CD4-positive, alpha-beta T cell treated with Interleukin-6 at 100 ng/mL for 8 hours (primary cell): ENCODE measurements at regions not wholly inside any gene's neighbourhood (a gene's known extent, or its start where the extent isn't known, plus 50 kb on each side); places are given as distances from the start of the nearest gene placed in this dataset.

Source experiments
- DNase-seq: peaks from one replicate; pipeline ENCODE4 v3.0.0-alpha.2; 2020; ENCODE audit warnings: mixed read lengths, low spot score

GRCh38 chr1:5005171-5005570 is 350.8 kb downstream of the AJAP1 start:
- no peak for DNase-seq

DNA sequence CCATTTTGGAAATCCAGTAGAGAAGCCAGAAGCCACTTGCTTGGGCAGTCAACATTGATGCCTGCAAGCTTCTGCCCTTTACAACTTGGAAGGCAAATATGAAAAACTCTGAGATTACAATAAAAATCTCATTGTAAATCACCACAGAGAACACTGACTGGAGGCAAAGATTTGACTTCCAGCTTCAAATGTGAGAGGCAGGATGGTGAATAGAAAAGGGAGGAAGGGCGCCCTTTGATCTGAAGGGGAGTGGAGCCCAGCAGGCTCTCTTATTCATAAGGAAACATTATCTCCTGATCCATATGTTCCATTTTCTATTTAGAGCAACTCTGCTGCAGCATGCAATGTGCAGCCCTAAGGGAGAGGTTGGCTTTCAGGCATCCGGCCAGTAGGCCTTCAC is 348.3 kb downstream of the AJAP1 start:
- DNase-seq, result no peak

DNA sequence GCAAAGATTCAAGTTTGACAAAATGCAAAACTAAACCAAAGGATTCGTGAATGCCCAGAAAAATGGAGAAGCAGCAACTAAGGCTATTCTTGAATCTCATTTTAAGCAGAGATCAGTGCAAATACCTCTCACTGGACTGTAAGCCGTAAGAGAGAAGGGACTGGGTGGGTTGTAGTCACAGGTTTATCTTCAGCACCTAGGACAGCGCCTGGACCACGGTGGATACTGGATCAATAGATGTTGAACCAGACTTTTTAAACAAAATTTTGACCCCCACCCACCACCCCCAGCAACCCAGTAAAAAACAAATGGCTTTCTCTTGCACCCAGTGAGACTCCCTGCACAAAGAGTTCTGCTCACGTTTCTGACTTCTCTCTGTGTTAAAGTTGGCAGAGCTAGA is 347.1 kb downstream of the AJAP1 start:
- DNase-seq, result no peak

DNA sequence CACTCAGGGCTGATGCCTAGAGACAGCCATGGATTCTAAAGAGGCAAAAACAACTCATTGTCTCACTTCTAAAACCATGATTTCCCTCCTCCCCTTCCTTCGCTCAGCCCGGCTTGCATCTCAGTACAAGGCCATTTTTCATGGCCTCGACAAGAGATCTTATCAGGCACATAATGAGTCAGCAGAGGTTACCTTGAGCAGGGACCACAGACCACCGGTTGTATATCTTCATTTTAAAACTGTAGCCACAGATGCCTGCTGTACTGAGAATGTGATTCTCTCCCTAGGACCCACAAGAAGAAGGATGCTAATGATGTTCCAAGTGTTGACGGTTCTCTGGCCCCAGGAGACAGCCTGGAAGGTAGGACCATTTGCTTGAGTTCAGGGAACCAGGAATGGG is 331.9 kb downstream of the AJAP1 start:
- no peak for DNase-seq

GRCh38 chr1:4984841-4985240 is 330.4 kb downstream of the AJAP1 start:
- no peak for DNase-seq

DNA sequence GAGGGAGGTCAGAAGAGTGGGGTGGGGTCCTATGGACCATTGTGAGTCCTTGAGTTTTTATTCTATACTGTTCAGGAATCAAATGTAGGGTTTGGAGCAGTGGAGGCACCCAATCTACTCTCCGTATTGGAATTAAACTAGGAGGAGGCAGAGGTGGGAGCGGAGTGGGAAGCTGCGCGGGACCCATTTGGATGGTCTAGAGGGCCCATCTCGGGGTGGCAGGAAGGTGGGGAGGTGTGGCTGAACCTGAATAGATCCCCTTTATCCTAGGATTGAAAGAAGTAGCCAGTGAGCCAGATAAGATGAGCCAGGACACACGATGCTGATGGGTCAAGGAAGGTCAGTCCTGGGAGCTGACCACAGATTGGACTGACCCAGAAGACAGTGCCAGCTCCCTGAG is 325.8 kb downstream of the AJAP1 start:
- DNase-seq, result no peak

- DNase-seq, result no peak
These were observed 324.4 kb downstream of the AJAP1 start for GRCh38 chr1:4978660-4979390.

GRCh38 chr1:4977701-4978100 is 323.3 kb downstream of the AJAP1 start:
- DNase-seq, result no peak

- DNase-seq, result no peak
These were observed 322.5 kb downstream of the AJAP1 start for GRCh38 chr1:4976859-4977440.

GRCh38 chr1:4975856-4976255 is 321.4 kb downstream of the AJAP1 start:
- DNase-seq, result no peak

- DNase-seq, result no peak
These were observed 320.7 kb downstream of the AJAP1 start for GRCh38 chr1:4974981-4975685.

- DNase-seq, result no peak
These were observed 318.9 kb downstream of the AJAP1 start for GRCh38 chr1:4973341-4973740.

- DNase-seq, result no peak
These were observed 318.4 kb downstream of the AJAP1 start for GRCh38 chr1:4972761-4973320.

GRCh38 chr1:4971666-4972065 is 317.3 kb downstream of the AJAP1 start:
- no peak for DNase-seq

GRCh38 chr1:4970532-4970931 is 316.1 kb downstream of the AJAP1 start:
- DNase-seq, result no peak

DNA sequence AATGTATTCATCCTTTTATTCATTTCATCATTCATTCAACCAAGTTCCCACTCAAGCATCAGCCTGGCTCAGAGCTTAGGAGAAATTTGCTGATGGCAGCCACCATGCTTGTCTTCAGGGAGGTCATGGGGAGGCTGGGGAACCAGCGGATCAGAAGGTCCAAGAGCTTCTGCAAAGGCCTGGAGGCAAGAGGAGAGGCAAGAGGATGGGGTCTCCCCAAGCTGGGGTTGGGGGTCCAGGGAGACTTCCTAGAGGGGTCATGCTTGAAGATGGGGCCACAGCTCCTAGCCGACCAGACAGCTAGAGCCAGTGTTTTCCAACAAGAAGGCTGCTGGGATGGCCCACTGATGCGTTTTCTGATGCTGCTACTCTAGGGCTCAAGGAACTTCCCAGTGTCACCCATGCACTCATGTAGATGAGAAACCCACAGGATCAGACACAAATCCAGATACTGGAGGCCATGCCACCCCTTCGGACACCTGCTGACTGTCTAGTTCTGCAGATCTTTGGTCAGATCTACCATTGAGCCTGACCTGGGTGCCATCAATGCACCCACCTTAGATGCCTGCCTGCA is 315.2 kb downstream of the AJAP1 start:
- no peak for DNase-seq

- DNase-seq, result no peak
These were observed 311.1 kb downstream of the AJAP1 start for GRCh38 chr1:4965346-4966075.

GRCh38 chr1:4964634-4965345 is 310.4 kb downstream of the AJAP1 start:
- no peak for DNase-seq

DNA sequence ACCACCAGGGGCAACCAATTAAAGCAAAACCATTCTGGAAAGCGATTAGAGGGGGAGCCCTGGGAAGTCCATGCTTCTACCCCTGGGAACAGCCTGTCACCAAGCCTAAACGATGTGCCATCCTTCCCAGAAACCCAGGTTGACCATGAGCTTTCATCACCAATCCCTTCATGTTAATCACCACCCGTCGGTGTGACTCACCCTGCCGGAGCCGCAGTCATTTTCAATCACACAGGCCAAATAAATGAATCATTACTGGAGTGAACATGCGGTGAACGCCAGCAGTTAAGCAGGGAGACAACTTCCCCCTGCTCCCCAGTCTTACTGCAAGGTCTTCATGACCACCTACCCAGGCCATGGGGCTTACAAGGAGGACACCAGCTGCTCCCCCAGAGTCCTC is 308.8 kb downstream of the AJAP1 start:
- DNase-seq, result no peak

GRCh38 chr1:4962836-4963235 is 308.4 kb downstream of the AJAP1 start:
- DNase-seq, result no peak

- DNase-seq, result no peak
These were observed 307.7 kb downstream of the AJAP1 start for GRCh38 chr1:4961935-4962645.
